ENCODE measurements at regions not wholly inside any gene's neighbourhood (a gene's known extent, or its start where the extent isn't known, plus 50 kb on each side); places are given as distances from the start of the nearest gene placed in this dataset.

DNA sequence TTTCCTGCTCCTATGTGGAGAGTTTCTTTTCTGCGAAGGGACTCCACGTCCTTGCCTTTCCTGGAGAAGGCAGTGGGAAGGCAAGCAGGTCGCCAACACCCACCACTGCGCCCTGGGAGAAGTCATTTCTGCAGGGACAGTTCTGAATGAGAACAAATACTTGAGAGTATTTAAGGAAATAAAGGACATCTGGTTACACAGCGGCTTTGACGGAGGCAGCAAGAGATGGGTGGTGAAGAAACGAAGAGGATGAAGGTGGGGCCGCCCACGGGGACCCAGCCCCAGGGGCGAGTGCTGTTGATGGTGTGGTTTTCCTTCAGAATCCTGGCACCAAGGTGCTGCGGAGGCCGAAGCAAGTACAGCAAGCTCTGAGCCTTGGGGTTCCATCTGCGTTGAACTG, 75.5 kb downstream of the PSMG1 start:
- no peaks in the 10 kb centered on the region for H3F3A ChIP-seq (ENCODE audit: low read length, unreplicated experiment)
- H3K4me2 ChIP-seq (ENCODE audit: low read length) = no peak overlapping the region
- no peaks in the 10 kb centered on the region for H4K20me1 ChIP-seq (ENCODE audit: low read length)
- DNase-seq (no peak), ATAC-seq (no peak)
- no peaks in the 10 kb centered on the region for H3K79me2 ChIP-seq (ENCODE audit: low read length)
- intact Hi-C loops (cut with micrococcal nuclease) = no loop called here
- TF ChIP-seq, protein P1, sequence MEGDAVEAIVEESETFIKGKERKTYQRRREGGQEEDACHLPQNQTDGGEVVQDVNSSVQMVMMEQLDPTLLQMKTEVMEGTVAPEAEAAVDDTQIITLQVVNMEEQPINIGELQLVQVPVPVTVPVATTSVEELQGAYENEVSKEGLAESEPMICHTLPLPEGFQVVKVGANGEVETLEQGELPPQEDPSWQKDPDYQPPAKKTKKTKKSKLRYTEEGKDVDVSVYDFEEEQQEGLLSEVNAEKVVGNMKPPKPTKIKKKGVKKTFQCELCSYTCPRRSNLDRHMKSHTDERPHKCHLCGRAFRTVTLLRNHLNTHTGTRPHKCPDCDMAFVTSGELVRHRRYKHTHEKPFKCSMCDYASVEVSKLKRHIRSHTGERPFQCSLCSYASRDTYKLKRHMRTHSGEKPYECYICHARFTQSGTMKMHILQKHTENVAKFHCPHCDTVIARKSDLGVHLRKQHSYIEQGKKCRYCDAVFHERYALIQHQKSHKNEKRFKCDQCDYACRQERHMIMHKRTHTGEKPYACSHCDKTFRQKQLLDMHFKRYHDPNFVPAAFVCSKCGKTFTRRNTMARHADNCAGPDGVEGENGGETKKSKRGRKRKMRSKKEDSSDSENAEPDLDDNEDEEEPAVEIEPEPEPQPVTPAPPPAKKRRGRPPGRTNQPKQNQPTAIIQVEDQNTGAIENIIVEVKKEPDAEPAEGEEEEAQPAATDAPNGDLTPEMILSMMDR (conservative IDR thresholded peaks at IDR 0.05; ENCODE audit: low read depth, low read length) = no peak
- no peak for TF ChIP-seq EZH2 (IDR thresholded peaks at IDR 0.05; ENCODE audit: low read length, unreplicated experiment)
- no peak for TF ChIP-seq EZH2phosphoT487 (IDR thresholded peaks at IDR 0.05; ENCODE audit: borderline replicate concordance, low read length)
- no peak overlapping the region for H2AFZ ChIP-seq (ENCODE audit: low read length)
- CTCF ChIA-PET = no interaction called here
- H3K27me3 ChIP-seq (ENCODE audit: low read length) = no peaks in the 10 kb centered on the region
- H3K27ac ChIP-seq (ENCODE audit: low read length) = no peak overlapping the region
- BruUV-seq (replicated peaks) = no TSS peak
- H3K9ac ChIP-seq (ENCODE audit: low read length) = no peak overlapping the region
- H3K9me3 ChIP-seq (ENCODE audit: low read length) = no peaks in the 10 kb centered on the region
- POLR2A ChIA-PET (ENCODE audit: unreplicated experiment) = no interaction called here
- no peaks in the 10 kb centered on the region for H3K9me2 ChIP-seq (replicated peaks; ENCODE audit: low read length)
- H3K36me3 ChIP-seq (ENCODE audit: low read depth, low read length) = no peaks in the 10 kb centered on the region
- no peak overlapping the region for H3K4me3 ChIP-seq (ENCODE audit: low read length)
- no peaks in the 10 kb centered on the region for H3K4me1 ChIP-seq (ENCODE audit: insufficient read depth, low read length)

DNA sequence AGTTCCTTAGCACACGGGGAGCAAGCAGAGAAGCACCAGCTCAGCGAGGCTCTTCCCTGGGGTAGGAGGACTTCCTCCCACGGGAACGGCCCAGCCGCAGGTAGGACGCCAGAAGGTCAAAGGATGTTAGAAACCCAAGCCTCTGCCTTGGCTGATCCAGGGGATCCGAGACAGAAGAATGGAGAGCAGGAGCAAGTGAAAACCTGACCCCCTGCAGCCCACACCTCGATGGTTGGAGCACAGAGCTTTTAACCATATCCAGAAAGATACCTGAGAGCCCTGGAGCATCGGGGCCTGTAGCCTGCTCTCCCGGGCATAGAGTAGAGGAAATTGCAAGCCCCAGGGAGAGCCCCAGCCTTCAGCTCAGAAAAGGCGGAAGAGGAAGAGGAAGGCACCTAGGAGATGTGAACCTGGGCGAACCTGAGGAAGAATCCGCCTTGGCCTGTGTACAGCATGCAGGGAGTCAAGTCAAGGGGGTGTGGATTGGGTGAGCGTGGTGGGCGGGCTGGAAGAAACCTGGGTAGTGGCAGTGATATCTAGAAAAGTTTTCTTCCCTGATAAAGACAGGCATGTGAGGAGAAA, 76.3 kb downstream of the PSMG1 start:
- no peaks in the 10 kb centered on the region for H3K27me3 ChIP-seq (ENCODE audit: low read length)
- intact Hi-C loops (cut with micrococcal nuclease) = no loop called here

DNA sequence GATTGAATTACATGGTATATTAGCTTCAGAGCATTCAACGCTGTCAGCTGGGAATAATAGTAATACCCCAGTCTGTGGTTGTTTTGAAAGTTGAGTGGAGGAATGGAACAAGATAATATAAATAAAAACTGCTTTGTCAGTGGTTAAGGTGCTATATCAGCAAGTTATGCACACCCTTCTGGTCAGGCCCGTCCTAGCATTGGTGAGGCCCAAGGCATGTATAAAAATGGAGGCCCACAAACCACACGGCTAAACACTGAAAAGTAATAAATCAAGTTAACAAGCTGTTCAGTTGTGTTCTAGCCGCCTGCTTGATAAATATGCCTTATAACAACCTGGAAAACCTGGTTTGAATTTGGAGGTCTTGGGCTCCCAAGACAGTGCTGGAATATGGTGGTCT, 77.4 kb downstream of the PSMG1 start:
- no peaks in the 10 kb centered on the region for H4K20me1 ChIP-seq (ENCODE audit: low read length)
- H3K27ac ChIP-seq (ENCODE audit: low read length) = no peak overlapping the region
- no peak for ATAC-seq
- no peak overlapping the region for H2AFZ ChIP-seq (ENCODE audit: low read length)
- H3K9me2 ChIP-seq (replicated peaks; ENCODE audit: low read length) = no peaks in the 10 kb centered on the region
- POLR2A ChIA-PET (ENCODE audit: unreplicated experiment) = no interaction called here
- no peak for DNase-seq
- no peak overlapping the region for H3K4me3 ChIP-seq (ENCODE audit: low read length)
- H3K36me3 ChIP-seq (ENCODE audit: low read depth, low read length) = no peaks in the 10 kb centered on the region
- no TSS peak for BruUV-seq (replicated peaks)
- no peak overlapping the region for H3K4me2 ChIP-seq (ENCODE audit: low read length)
- no peaks in the 10 kb centered on the region for H3K9me3 ChIP-seq (ENCODE audit: low read length)
- intact Hi-C loops (cut with micrococcal nuclease) = no loop called here
- H3K4me1 ChIP-seq (ENCODE audit: insufficient read depth, low read length) = no peaks in the 10 kb centered on the region
- TF ChIP-seq EZH2phosphoT487 (IDR thresholded peaks at IDR 0.05; ENCODE audit: borderline replicate concordance, low read length) (no peak), EZH2 (IDR thresholded peaks at IDR 0.05; ENCODE audit: low read length, unreplicated experiment) (no peak)
- TF ChIP-seq, protein P1 (conservative IDR thresholded peaks at IDR 0.05; ENCODE audit: low read depth, low read length) = no peak
- H3F3A ChIP-seq (ENCODE audit: low read length, unreplicated experiment) = no peaks in the 10 kb centered on the region
- H3K27me3 ChIP-seq (ENCODE audit: low read length) = no peaks in the 10 kb centered on the region
- CTCF ChIA-PET = no interaction called here
- no peaks in the 10 kb centered on the region for H3K79me2 ChIP-seq (ENCODE audit: low read length)
- H3K9ac ChIP-seq (ENCODE audit: low read length) = no peak overlapping the region

More for the DNA sequence above, 76.3 kb downstream of the PSMG1 start:
- no TSS peak for BruUV-seq (replicated peaks)
- ATAC-seq = no peak
- no peaks in the 10 kb centered on the region for H3K79me2 ChIP-seq (ENCODE audit: low read length)
- no peaks in the 10 kb centered on the region for H3K4me1 ChIP-seq (ENCODE audit: insufficient read depth, low read length)
- no peak overlapping the region for H3K4me2 ChIP-seq (ENCODE audit: low read length)
- H4K20me1 ChIP-seq (ENCODE audit: low read length) = no peaks in the 10 kb centered on the region
- no peaks in the 10 kb centered on the region for H3K9me3 ChIP-seq (ENCODE audit: low read length)
- DNase-seq = no peak
- TF ChIP-seq, protein P1 (conservative IDR thresholded peaks at IDR 0.05; ENCODE audit: low read depth, low read length) = no peak
- CTCF ChIA-PET = no interaction called here
- no peak overlapping the region for H3K4me3 ChIP-seq (ENCODE audit: low read length)
- H3K36me3 ChIP-seq (ENCODE audit: low read depth, low read length) = no peaks in the 10 kb centered on the region
- H3F3A ChIP-seq (ENCODE audit: low read length, unreplicated experiment) = no peaks in the 10 kb centered on the region
- H3K9ac ChIP-seq (ENCODE audit: low read length) = no peak overlapping the region
- H2AFZ ChIP-seq (ENCODE audit: low read length) = no peak overlapping the region
- H3K27ac ChIP-seq (ENCODE audit: low read length) = no peak overlapping the region
- H3K9me2 ChIP-seq (replicated peaks; ENCODE audit: low read length) = no peaks in the 10 kb centered on the region
- POLR2A ChIA-PET (ENCODE audit: unreplicated experiment) = no interaction called here
